K562 (cell line): ENCODE measurements at regions not wholly inside any gene's neighbourhood (a gene's known extent, or its start where the extent isn't known, plus 50 kb on each side); places are given as distances from the start of the nearest gene placed in this dataset.

Source experiments
- ATAC-seq: fragments of 200-7000 bp; cut with Tn5 transposase; 3 replicates; pipeline ENCODE4 v1.9.1; 2020; ENCODE audit warnings: moderate library complexity
- BruUV-seq: library from RNA; stranded (reverse); fragments of 400-500 nt; replicated peaks from 2 replicates; lab custom pipeline; 2021; lab: Mats Ljungman, UMichigan
- CTCF ChIA-PET: fragments of 300-600 bp; formaldehyde crosslinking; extraction: SDS; loops from one replicate; lab custom pipeline; 2021; ENCODE audit warnings: low intra/inter-chr PET ratio; lab: Yijun Ruan, JAX
- POLR2A ChIA-PET: fragments of 300-600, 350-650 bp; sonication (Branson Sonifier 250); formaldehyde crosslinking; extraction: SDS; loops from one replicate; lab custom pipeline; 2021; ENCODE audit warnings: antibody characterized with exemption, inconsistent platforms; lab: Yijun Ruan, JAX
- DNase-seq, 4 experiments: peaks; one replicate each; pipeline versions ENCODE4 v3.0.0 to v3.0.0-alpha.2; 2011 to 2018; ENCODE audit warnings: low spot score in 3 of 4, mixed read lengths in 3 of 4; ENCODE audit errors: extremely low read depth in 1 of 4
- FAIRE-seq: peaks from 2 replicates; lab custom pipeline; 2011; peaks lifted over from hg19 to GRCh38; lab: Jason Lieb, UNC
- H2AFZ ChIP-seq: 2 replicates; pipeline ENCODE4 v1.6.0; 2011; ENCODE audit warnings: low read depth, low read length, control low read depth, inconsistent platforms
- H3K27ac ChIP-seq: fragments of 200-600 bp; 3 replicates; pipeline ENCODE4 v1.8.0; 2011; ENCODE audit warnings: low read depth, mild to moderate bottlenecking, control low read depth, inconsistent platforms, low read length, moderate library complexity, mixed read lengths; ENCODE audit errors: extremely low read depth
- H3K27me3 ChIP-seq, 2 experiments: fragments of 300-600 bp in 1 of 2; 2 replicates in 1 of 2; 3 replicates in 1 of 2; pipeline versions ENCODE4 v1.6.0 to v1.8.0; 2011; ENCODE audit warnings: inconsistent platforms in 2 of 2, low read length in 2 of 2, mild to moderate bottlenecking in 1 of 2, mixed read lengths in 1 of 2, moderate library complexity in 1 of 2; ENCODE audit not compliant: control insufficient read depth in 2 of 2, insufficient read depth in 2 of 2
- H3K36me3 ChIP-seq: fragments of 300-600 bp; 3 replicates; pipeline ENCODE4 v1.8.0; 2011; ENCODE audit warnings: mild to moderate bottlenecking, low read length, inconsistent platforms; ENCODE audit not compliant: control insufficient read depth, insufficient read depth
- H3K4me1 ChIP-seq, 2 experiments: fragments of 200-600 bp in 1 of 2; replicated peaks in 1 of 2; 2 replicates in 1 of 2; 3 replicates in 1 of 2; pipeline versions ENCODE4 v1.5.1 to v1.8.0; 2011; ENCODE audit warnings: inconsistent platforms in 2 of 2, low read length in 2 of 2, mild to moderate bottlenecking in 1 of 2, mixed read lengths in 1 of 2, moderate library complexity in 1 of 2; ENCODE audit not compliant: control insufficient read depth in 2 of 2, insufficient read depth in 2 of 2
- H3K4me2 ChIP-seq: 2 replicates; pipeline ENCODE4 v1.6.1; 2011; ENCODE audit warnings: low read length, control low read depth, inconsistent platforms, mixed read lengths; ENCODE audit not compliant: insufficient read depth
- H3K4me3 ChIP-seq: fragments of 200-600 bp; sonication (generic), shearing (Covaris generic); 2 replicates; pipeline ENCODE4 v1.5.1; 2016; ENCODE audit warnings: control low read depth, inconsistent platforms
- H3K79me2 ChIP-seq: fragments of 200-600 bp; 3 replicates; pipeline ENCODE4 v1.8.0; 2011; ENCODE audit warnings: low read length, inconsistent platforms; ENCODE audit not compliant: control insufficient read depth, insufficient read depth
- H3K9ac ChIP-seq, 2 experiments: 2 replicates each; pipeline versions ENCODE4 v1.6.0 to v1.6.1; 2011; ENCODE audit warnings: low read depth in 2 of 2, low read length in 2 of 2, control low read depth in 1 of 2, inconsistent platforms in 1 of 2, mild to moderate bottlenecking in 1 of 2, mixed read lengths in 1 of 2; ENCODE audit not compliant: insufficient read depth in 1 of 2
- H3K9me1 ChIP-seq: one replicate; pipeline ENCODE4 v1.6.0; 2011; ENCODE audit warnings: inconsistent platforms, mild to moderate bottlenecking, low read length, moderate library complexity; ENCODE audit not compliant: control insufficient read depth, insufficient read depth
- H3K9me3 ChIP-seq: replicated peaks from 2 replicates; pipeline ENCODE4 v1.5.1; 2011; ENCODE audit warnings: low read depth, low read length, inconsistent platforms; ENCODE audit not compliant: control insufficient read depth, insufficient read depth
- H4K20me1 ChIP-seq: replicated peaks from 2 replicates; pipeline ENCODE4 v1.6.1; 2011; ENCODE audit warnings: low read length, inconsistent platforms, mixed read lengths; ENCODE audit not compliant: control insufficient read depth, insufficient read depth
- ELF4 ChIP-seq: fragments of 450-650 bp; formaldehyde crosslinking; IDR thresholded peaks from 2 replicates; pipeline ENCODE4 v1.4.0; 2022; ENCODE audit warnings: missing genetic modification characterization
- GABPB1 ChIP-seq: sonication (generic); formaldehyde crosslinking; IDR thresholded peaks from 2 replicates; pipeline ENCODE4 v1.8.0; 2022; ENCODE audit warnings: mild to moderate bottlenecking, missing genetic modification reagents
- NR2C1 ChIP-seq, 2 experiments: fragments of 450-650 bp; IDR thresholded peaks; 2 replicates each; pipeline ENCODE4 v1.6.1; 2017; ENCODE audit warnings: mild to moderate bottlenecking in 2 of 2, antibody characterized with exemption in 1 of 2, inconsistent platforms in 1 of 2, missing compliant biosample characterization in 1 of 2, missing genetic modification characterization in 1 of 2
- RBM34 ChIP-seq: fragments of 200-400 bp; formaldehyde crosslinking; IDR thresholded peaks from 2 replicates; pipeline ENCODE4 v1.6.1; 2018; ENCODE audit warnings: low read length, borderline replicate concordance; ENCODE audit not compliant: insufficient read depth
- SMARCA4 ChIP-seq: fragments of 450-650 bp; IDR thresholded peaks from 2 replicates; pipeline ENCODE4 v1.6.1; 2016
- SP1 ChIP-seq: sonication (generic); formaldehyde crosslinking; IDR thresholded peaks from 2 replicates; pipeline ENCODE4 v1.8.1; 2022; ENCODE audit warnings: mild to moderate bottlenecking, missing genetic modification reagents
- SRSF7 ChIP-seq: fragments of 200-400 bp; formaldehyde crosslinking; optimal IDR thresholded peaks from 2 replicates; pipeline ENCODE3; 2017; ENCODE audit warnings: mild to moderate bottlenecking, low read depth, low read length
- ZFPM2 ChIP-seq: fragments of 250-450 bp; sonication (Bioruptor Pico); IDR thresholded peaks from 2 replicates; pipeline ENCODE4 v1.5.1; 2022; ENCODE audit warnings: mild to moderate bottlenecking
- WGBS: fragments of 100-300 bp; shearing (Covaris generic); methylation state at CpG from one replicate; pipeline ENCODE4 v1.1.6; 2016; ENCODE audit warnings: low coverage, mixed read lengths; ENCODE audit not compliant: insufficient coverage; ENCODE audit errors: missing lambda C conversion rate; 5-methylcytosine and 5-hydroxymethylcytosine counted together
- in situ Hi-C: fragments of 300-500 bp; cut with MboI; formaldehyde crosslinking; loops from 4 replicates; pipeline ENCODE4 v1.15.0; 2018; ENCODE audit warnings: inconsistent platforms, mixed read lengths
- intact Hi-C: fragments of 100-400 bp; cut with micrococcal nuclease; formaldehyde crosslinking; loops from 2 replicates; pipeline ENCODE4 v1.14.2; 2022
- TF ChIP-seq, protein P1 (sequence below): fragments of 450-650 bp; IDR thresholded peaks from 2 replicates; pipeline ENCODE4 v1.6.1; 2016

DNA sequence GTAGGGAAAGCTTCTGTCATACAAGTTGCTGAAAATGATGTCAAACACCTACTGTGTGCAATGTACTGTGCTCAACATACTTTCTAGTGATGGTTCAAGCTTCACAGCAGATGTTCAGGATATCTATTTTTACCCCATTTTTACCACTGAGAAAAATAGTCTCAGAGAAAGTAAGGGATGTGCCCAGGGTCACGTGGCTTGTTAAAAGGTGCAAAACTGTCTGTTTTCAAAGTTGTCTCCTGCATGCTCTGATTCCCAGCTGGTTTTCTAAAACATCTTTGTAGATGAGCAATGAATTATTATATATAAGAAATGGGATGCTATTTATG is 145.5 kb upstream of the LHCGR start:
- ATAC-seq: no peak
- Histone ChIP-seq H3K4me2 (no peak overlapping the region), H3K9me3 (no peaks in the 10 kb centered on the region), H4K20me1 (no peaks in the 10 kb centered on the region), H3K36me3 (no peaks in the 10 kb centered on the region), H3K4me1 (no peaks in the 10 kb centered on the region), H2AFZ (no peak overlapping the region), H3K79me2 (no peaks in the 10 kb centered on the region), H3K27ac (no peak overlapping the region), H3K27me3 (no peaks in the 10 kb centered on the region), H3K9ac (no peak overlapping the region), H3K4me3 (no peak overlapping the region), H3K9me1 (no peaks in the 10 kb centered on the region)
- WGBS: 0% methylated on average over 1 of the region's 1 CpG
- BruUV-seq: no TSS peak
- intact Hi-C loops: no loop called here
- TF ChIP-seq SP1: no peak
- no peak for TF ChIP-seq SMARCA4
- TF ChIP-seq SRSF7: no peak
- TF ChIP-seq ELF4: no peak
- TF ChIP-seq, protein P1, sequence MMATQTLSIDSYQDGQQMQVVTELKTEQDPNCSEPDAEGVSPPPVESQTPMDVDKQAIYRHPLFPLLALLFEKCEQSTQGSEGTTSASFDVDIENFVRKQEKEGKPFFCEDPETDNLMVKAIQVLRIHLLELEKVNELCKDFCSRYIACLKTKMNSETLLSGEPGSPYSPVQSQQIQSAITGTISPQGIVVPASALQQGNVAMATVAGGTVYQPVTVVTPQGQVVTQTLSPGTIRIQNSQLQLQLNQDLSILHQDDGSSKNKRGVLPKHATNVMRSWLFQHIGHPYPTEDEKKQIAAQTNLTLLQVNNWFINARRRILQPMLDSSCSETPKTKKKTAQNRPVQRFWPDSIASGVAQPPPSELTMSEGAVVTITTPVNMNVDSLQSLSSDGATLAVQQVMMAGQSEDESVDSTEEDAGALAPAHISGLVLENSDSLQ: no peak
- no peak for TF ChIP-seq RBM34
- no peak for TF ChIP-seq NR2C1 (IDR thresholded peaks at IDR 0.05)
- no peak for TF ChIP-seq NR2C1 (tag; IDR thresholded peaks at IDR 0.05)
- TF ChIP-seq ZFPM2: no peak
- no peak for TF ChIP-seq GABPB1 (CRISPR knock-in tag)
- POLR2A ChIA-PET: no interaction called here
- no peak for FAIRE-seq
- in situ Hi-C loops: no loop called here
- no peak for DNase-seq
- CTCF ChIA-PET: no interaction called here
